Astrocyte (in vitro differentiated cells and primary cell): ENCODE measurements at regions not wholly inside any gene's neighbourhood (a gene's known extent, or its start where the extent isn't known, plus 50 kb on each side); places are given as distances from the start of the nearest gene placed in this dataset.

Experiments used
- CTCF ChIP-seq: IDR thresholded peaks from 2 replicates; pipeline ENCODE4 v1.5.1; 2011; ENCODE audit warnings: low read depth, mild to moderate bottlenecking, inconsistent platforms, low read length, moderate library complexity; ENCODE audit not compliant: insufficient read depth
- EZH2 ChIP-seq: IDR thresholded peaks from 2 replicates; pipeline ENCODE4 v1.6.1; 2012; ENCODE audit warnings: mild to moderate bottlenecking, low read length, inconsistent platforms; ENCODE audit not compliant: insufficient read depth

- no peak for TF ChIP-seq CTCF
- no peak for TF ChIP-seq EZH2
Observed at GRCh38 chr22:48517039-48518030, 1310.3 kb downstream of the BRD1 start.
